ENCODE measurements at regions not wholly inside any gene's neighbourhood (a gene's known extent, or its start where the extent isn't known, plus 50 kb on each side); places are given as distances from the start of the nearest gene placed in this dataset.

DNA sequence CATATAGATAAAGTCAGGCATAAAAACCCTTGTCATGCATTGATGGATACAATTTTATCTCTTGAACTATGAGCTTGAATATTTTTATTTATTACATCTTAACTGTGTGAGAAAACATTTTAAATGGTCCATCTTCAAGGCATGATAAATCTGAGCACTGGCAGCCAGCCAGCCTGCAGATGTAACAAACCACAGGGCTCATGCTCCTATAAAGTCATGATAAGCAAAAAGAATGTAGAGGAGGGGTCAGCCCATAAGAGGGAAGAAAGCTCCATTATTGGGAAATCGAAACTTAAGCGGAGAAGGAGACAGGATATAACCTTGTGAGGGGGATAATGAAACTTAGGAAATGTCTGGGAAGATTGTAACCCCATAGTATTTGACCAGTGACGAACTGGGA lies 839.0 kb downstream of the LRRIQ3 start:
- BruUV-seq (replicated peaks), result no TSS peak
- TF ChIP-seq, protein P1, sequence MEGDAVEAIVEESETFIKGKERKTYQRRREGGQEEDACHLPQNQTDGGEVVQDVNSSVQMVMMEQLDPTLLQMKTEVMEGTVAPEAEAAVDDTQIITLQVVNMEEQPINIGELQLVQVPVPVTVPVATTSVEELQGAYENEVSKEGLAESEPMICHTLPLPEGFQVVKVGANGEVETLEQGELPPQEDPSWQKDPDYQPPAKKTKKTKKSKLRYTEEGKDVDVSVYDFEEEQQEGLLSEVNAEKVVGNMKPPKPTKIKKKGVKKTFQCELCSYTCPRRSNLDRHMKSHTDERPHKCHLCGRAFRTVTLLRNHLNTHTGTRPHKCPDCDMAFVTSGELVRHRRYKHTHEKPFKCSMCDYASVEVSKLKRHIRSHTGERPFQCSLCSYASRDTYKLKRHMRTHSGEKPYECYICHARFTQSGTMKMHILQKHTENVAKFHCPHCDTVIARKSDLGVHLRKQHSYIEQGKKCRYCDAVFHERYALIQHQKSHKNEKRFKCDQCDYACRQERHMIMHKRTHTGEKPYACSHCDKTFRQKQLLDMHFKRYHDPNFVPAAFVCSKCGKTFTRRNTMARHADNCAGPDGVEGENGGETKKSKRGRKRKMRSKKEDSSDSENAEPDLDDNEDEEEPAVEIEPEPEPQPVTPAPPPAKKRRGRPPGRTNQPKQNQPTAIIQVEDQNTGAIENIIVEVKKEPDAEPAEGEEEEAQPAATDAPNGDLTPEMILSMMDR (conservative IDR thresholded peaks at IDR 0.05), result no peak
- no peak for TF ChIP-seq EZH2 (IDR thresholded peaks at IDR 0.05; ENCODE audit: low read depth)
- no peaks in the 10 kb centered on the region for H3K36me3 ChIP-seq (ENCODE audit: low read depth)
- no peaks in the 10 kb centered on the region for H3K27me3 ChIP-seq (ENCODE audit: insufficient read depth, low read depth)
- POLR2A ChIA-PET (ENCODE audit: unreplicated experiment), result no interaction called here
- intact Hi-C loops (cut with micrococcal nuclease; ENCODE audit: unreplicated experiment), result no loop called here
- H3K9me3 ChIP-seq (ENCODE audit: insufficient read depth, low read depth), result no peaks in the 10 kb centered on the region
- H2AFZ ChIP-seq, result no peak overlapping the region
- H3K4me3 ChIP-seq, result no peak overlapping the region
- H3K4me2 ChIP-seq, result no peak overlapping the region
- H3K9me2 ChIP-seq (ENCODE audit: insufficient read depth), result no peaks in the 10 kb centered on the region
- H4K20me1 ChIP-seq (ENCODE audit: insufficient read depth), result no peaks in the 10 kb centered on the region
- H3K4me1 ChIP-seq (replicated peaks; ENCODE audit: insufficient read depth), result no peaks in the 10 kb centered on the region
- no peaks in the 10 kb centered on the region for H3F3A ChIP-seq (ENCODE audit: insufficient read depth, low read depth)
- no peaks in the 10 kb centered on the region for H3K79me2 ChIP-seq (ENCODE audit: low read depth)
- CTCF ChIA-PET, result no interaction called here
- DNase-seq, result no peak
- H3K27ac ChIP-seq, result no peak overlapping the region

DNA sequence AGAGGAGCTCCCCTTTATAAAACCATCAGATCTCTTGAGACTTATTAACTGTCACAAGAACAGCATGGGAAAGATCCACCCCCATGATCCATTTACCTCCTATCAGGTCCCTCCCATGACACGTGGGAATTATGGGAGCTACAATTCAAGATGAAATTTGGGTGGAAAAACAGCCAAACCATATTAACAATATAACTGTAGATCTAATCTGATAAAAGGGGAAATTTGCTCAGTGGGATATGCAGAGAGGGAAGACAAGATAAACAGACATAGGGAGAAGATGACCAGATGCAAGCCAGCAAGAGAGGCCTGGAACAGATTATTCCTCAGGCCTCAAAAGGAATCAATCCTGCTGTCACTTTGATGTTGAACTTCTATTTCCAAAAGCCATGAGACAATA lies 841.5 kb downstream of the LRRIQ3 start:
- CTCF ChIA-PET, result no interaction called here
- H3K4me1 ChIP-seq (replicated peaks; ENCODE audit: insufficient read depth), result no peaks in the 10 kb centered on the region
- H3K27ac ChIP-seq, result no peak overlapping the region
- H3F3A ChIP-seq (ENCODE audit: insufficient read depth, low read depth), result no peaks in the 10 kb centered on the region
- POLR2A ChIA-PET (ENCODE audit: unreplicated experiment), result no interaction called here
- H4K20me1 ChIP-seq (ENCODE audit: insufficient read depth), result no peaks in the 10 kb centered on the region
- intact Hi-C loops (cut with micrococcal nuclease; ENCODE audit: unreplicated experiment), result no loop called here
- H3K36me3 ChIP-seq (ENCODE audit: low read depth), result no peaks in the 10 kb centered on the region
- no peaks in the 10 kb centered on the region for H3K9me2 ChIP-seq (ENCODE audit: insufficient read depth)
- no peak overlapping the region for H2AFZ ChIP-seq
- BruUV-seq (replicated peaks), result no TSS peak
- H3K4me2 ChIP-seq, result no peak overlapping the region
- H3K9me3 ChIP-seq (ENCODE audit: insufficient read depth, low read depth), result no peaks in the 10 kb centered on the region
- no peak for DNase-seq
- H3K4me3 ChIP-seq, result no peak overlapping the region
- no peaks in the 10 kb centered on the region for H3K27me3 ChIP-seq (ENCODE audit: insufficient read depth, low read depth)
- no peaks in the 10 kb centered on the region for H3K79me2 ChIP-seq (ENCODE audit: low read depth)
- TF ChIP-seq EZH2 (IDR thresholded peaks at IDR 0.05; ENCODE audit: low read depth), result no peak
- TF ChIP-seq, protein P1 (conservative IDR thresholded peaks at IDR 0.05), result no peak

DNA sequence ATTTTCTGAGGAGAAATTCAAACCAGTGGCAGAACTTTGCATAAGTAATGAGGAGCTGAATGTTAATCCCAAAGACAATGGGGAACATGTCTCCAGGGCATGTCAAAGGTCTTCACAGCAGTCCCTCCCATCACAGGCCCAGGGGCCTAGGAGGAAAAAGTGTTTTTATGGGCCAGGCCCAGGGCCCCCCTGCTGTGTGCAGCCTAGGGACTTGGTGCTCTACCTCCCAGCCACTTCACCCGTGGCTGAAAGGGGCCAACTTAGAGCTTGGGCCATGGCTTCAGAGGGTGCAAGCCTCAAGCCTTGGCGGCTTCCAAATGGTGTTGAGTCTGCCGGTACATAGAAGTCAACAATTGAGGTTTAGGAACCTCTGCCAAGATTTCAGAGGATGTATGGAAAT lies 854.0 kb downstream of the LRRIQ3 start:
- no peak overlapping the region for H3K4me3 ChIP-seq
- BruUV-seq (replicated peaks), result no TSS peak
- H3K9me2 ChIP-seq (ENCODE audit: insufficient read depth), result no peaks in the 10 kb centered on the region
- H4K20me1 ChIP-seq (ENCODE audit: insufficient read depth), result no peaks in the 10 kb centered on the region
- intact Hi-C loops (cut with micrococcal nuclease; ENCODE audit: unreplicated experiment), result no loop called here
- H3K27ac ChIP-seq, result no peak overlapping the region
- H3K4me1 ChIP-seq (replicated peaks; ENCODE audit: insufficient read depth), result no peaks in the 10 kb centered on the region
- DNase-seq, result no peak
- no peaks in the 10 kb centered on the region for H3K27me3 ChIP-seq (ENCODE audit: insufficient read depth, low read depth)
- H3K9me3 ChIP-seq (ENCODE audit: insufficient read depth, low read depth), result no peaks in the 10 kb centered on the region
- no peak overlapping the region for H3K4me2 ChIP-seq
- no peak for TF ChIP-seq EZH2 (IDR thresholded peaks at IDR 0.05; ENCODE audit: low read depth)
- TF ChIP-seq, protein P1 (conservative IDR thresholded peaks at IDR 0.05), result no peak
- no peak overlapping the region for H2AFZ ChIP-seq
- H3K36me3 ChIP-seq (ENCODE audit: low read depth), result no peaks in the 10 kb centered on the region
- ChIA-PET CTCF (no interaction called here), POLR2A (ENCODE audit: unreplicated experiment) (no interaction called here)
- H3K79me2 ChIP-seq (ENCODE audit: low read depth), result no peaks in the 10 kb centered on the region
- no peaks in the 10 kb centered on the region for H3F3A ChIP-seq (ENCODE audit: insufficient read depth, low read depth)

All from PC-9 (cell line).